ENCODE measurements at regions not wholly inside any gene's neighbourhood (a gene's known extent, or its start where the extent isn't known, plus 50 kb on each side); places are given as distances from the start of the nearest gene placed in this dataset.

DNA sequence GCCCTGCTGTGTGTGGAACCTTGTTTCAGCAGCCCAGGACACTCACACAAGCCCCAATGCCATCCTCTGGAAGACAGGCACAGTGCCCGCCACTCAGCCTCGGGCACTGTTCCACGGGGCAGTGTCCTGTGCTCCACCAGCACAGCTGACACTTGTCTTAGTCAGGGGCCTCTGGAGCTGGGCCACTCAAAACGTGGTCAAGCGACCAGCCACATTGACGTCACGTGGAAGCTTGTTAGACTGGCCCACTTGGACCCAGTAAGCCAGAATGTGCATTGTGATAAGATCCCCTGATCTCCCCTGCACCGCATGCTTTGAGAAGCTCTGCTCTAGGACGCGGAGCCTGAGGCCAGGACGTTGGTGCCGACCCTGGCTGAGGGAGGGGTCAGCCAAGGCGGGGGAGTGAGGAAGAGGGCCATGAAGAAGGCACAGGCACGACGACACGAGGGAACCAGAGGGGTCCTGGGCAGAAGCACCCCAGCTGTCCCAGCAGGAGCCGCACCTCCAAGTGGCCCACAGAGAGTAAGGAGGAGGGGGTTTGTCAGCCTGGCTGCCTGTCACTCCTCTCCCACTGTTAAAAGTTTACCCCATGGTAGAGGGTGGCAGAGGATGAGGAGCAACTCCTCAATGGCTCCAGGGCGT is 64.6 kb downstream of the LINC01488 start:
- no peak for DNase-seq

DNA sequence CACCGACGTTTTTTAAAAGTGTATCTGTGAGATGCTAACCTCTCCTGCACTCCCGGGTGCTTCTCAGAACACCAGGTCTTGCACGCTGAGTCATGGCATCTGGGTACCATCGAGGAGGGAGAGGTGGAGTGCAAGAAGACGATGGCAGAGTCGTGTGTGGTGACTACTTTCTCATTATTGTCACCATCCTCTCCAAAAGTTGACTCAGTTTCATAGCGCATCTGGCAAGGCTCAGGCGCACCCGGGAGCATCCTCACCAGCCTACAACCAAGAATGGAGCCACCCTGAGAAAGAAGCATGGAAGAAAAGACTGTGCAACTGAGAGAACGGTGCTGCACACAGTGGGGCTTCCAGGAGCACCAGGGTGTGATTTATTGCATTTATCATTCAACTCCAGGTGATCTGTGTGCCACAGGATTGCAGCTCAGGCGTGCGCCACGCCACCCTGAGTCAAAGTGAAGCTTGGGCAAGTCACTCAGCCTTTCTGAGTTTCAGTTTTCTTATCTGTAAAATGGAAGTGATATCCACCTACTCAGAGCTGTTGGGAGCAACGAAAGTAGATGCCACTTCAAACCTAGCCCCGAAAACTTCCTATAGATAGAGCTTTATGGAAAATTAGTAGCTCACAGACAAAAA is 65.4 kb downstream of the LINC01488 start:
- no peak for DNase-seq

DNA sequence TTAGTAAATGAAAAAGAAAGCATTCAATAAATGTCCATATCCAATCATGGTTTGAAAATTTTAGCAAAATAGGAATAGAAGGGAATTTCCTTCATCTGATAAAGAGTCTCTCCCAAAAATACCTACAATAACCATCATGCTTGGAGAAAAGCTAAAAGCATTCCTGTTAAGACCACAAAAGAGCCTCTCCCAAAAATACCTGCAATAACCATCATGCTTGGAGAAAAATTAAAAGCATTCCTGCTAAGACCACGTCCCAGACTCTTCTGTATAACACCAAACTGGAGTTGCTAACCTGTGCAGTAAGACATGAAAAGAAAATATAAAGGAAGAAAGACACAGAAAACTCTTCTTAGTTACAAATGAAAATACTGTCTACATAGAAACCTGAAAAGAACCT is 69.4 kb downstream of the LINC01488 start:
- no peak for DNase-seq

DNA sequence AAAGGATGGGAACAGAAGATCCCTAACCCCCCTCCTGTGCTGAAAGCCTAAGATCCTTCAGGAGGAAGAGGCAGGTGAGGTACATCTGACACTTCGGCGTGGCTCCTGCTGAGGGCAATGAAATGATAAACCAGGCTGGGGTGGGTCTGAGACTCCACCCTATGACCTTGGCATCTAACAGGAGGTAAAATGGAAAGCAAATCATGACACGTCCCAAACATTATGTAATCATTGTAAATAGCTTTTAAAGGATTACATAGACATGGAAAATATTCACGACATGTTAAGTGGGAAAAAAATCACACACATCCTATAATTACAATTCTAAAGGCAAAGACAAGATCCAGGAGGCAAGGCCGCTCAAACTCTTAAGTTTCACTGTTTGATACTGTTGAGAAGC is 70.5 kb downstream of the LINC01488 start:
- no peak for DNase-seq

DNA sequence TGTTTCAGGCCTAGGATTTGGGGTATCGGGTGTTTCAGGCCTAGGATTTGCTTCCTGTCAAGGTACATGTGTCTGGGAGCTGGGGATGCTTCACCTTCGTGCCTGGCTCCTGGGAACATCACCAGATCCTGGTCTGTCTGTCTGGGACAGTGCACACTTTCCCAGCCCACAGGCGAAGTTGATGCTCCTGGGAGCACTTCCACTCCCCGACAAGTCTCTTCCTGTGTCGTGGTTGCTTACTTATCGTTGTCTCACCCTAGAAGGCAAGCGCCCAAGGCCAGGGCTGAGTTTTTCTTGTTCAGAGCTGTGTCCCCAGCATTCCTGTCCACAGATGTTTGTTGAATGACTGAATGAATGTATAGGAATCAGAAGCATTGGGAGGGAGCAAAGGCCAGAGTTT is 71.5 kb downstream of the LINC01488 start:
- no peak for DNase-seq

DNA sequence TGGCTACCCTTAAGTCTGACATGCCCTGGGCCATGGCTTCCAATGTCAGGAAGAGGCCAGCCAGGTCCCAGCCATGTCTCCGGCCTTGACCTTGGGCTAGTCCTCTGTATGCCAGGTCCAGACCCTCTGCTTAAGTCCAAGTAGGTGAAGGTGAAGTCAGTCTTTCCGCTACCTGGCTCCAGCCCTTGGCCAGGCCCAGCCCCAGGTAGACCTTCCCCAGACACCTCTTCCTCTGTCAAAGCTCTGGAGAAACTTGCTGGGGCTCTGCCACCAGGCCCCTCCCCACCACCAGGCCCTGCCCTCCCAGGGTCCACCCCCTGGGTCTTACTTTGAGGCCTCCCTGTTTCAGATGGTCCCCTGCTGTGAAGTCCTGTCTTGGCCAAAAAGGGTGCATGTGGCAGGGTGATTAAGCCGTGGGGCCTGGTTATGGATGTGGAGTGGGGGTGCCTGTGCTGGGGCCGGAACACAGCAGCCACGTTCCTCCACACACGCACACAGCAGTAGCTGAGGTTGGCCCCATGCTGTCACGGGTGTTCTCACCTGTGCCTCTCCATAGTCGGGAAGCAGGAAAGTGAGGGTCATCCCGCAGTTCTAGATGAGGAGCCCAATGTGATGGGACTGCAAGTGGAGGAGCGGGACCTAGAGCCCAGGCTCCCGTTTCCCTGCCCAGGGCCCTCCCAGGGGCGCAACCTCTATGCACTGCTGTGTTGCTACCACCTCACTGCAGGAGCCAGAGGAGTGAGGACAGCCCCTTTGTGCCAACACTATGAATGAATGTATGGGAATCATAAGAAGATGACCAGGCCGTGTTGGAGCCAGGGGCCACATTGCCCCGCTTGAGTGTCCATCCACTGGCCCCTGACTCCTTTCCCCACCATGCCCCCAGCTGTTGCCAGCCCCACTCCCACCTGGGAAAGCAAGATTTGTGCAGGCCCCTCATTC is 72.2 kb downstream of the LINC01488 start:
- no peak for DNase-seq

DNA sequence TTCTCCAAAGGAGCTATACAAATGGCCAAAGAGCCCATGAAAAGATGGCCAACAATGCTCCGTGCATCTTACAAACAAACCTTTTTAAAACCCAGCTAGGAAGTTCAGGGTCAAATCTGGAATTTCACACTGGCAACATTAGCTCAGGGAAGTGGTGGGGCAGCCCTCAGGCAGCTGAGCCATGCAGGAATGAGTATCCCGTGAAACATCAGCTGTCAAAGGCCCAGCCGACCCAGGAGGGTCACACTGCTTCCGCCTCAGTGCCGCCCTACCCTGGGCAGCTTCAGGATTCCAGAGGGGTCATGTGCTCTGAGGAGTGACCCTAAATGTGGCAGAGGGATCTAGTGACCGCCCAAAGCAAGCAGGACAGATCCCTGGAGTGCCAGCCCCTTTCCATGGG is 73.4 kb downstream of the LINC01488 start:
- DNase-seq = no peak

DNA sequence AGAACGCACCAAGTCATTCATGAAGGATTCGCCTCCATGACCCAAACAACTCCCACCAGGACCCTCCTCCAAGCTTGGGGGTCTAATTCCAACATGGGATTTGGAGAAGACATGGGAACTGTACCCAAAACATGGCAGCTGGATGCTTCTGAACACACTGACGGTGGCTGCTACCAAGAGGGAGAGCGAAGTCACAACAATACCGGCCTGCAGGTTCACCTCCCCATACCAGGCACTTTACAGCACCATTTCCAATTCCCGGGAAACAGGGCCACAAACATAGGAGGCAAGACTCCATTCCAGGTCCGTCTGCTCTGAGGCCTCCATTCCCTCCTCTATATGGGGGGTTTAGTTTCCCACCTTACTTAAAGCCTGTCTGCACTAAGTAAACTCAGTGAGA is 75.8 kb downstream of the LINC01488 start:
- no peak for DNase-seq

DNA sequence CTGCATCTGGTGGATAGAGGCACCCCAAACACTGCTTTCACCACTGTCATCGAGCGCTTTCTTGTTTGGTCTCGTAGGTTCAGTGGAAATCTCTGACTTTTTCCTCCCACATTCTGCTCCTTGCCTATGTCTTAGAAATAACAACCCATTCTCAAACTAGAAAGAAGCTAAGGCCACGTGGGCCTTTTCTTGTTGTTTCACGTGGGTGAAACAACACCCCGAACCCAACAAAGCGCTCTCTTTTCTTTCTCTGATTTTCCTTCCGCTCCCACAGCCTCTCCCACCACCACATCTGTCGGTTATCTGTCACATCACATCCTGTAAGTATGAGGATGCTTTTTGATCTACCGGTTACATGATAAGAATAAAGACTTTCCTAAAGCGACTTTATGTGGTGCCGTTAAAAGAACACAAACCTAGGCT is 77.1 kb downstream of the LINC01488 start:
- no peak for DNase-seq

DNA sequence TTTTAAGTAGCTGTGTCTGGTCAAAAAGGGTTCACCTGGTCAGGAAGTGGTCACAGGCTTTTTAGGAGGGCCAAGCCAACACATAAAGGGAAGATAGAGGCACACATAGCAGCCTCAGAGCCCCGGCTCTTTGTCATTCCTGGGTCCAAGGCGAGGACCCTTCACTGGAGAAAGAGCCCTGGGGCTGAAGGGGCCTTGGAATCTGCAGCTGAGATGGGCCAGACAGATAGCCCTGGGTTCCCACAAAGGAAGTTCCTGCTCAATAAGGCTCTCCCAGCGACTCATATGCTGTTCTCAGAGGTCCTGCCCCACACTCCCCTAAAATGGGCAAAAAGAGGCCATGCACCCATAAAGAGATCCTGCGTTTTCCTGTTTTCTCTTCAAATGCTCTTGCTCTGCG is 77.7 kb downstream of the LINC01488 start:
- DNase-seq = no peak

DNA sequence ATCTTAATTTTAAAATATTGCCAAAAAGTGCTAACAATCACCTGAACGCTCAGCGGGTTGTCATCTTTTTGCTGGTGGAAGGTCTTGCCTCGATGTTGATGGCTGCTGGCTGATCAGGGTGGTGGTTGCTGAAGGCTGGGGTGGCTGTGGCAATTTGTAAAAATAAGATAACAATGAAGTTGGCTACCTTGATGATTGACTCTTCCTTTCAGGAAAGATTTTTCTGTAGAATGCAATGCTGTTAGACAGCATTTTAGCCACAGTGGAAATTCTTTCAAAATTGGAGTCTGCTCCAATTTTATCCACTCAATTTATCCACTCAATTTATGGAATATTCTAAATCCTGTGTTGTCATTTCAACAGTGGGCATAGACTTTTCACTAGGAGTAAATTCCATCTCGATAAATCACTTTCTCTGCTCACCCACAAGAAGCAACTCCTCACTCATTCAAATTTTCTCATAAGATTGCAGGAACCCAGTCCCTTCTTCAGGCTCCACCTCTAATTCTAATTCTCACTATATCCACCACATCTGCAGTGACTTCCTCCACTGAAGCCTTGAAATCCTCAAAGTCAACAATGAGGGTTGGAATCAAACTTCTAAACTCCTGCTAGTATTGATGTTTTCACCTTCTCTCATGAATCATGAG is 78.8 kb downstream of the LINC01488 start:
- no peak for DNase-seq

DNA sequence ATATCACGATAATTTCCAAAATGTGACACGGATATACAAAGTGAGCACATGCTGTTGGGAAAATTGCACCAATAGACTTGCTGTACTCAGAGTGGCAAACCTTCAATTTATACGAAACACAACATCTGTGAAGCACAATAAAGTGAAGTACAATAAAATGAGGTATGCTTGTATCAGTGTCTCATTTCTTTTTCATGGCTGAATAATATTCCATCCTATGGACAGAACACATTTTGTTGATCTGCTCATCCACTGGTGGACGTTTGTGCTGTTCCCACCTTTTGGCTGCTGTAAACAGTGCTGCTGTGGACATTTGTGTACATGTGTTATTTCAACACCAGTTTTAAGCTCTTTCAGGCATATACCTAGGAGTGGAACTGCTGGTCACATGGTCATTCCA is 78.7 kb upstream of the CCND1 start:
- DNase-seq = no peak

DNA sequence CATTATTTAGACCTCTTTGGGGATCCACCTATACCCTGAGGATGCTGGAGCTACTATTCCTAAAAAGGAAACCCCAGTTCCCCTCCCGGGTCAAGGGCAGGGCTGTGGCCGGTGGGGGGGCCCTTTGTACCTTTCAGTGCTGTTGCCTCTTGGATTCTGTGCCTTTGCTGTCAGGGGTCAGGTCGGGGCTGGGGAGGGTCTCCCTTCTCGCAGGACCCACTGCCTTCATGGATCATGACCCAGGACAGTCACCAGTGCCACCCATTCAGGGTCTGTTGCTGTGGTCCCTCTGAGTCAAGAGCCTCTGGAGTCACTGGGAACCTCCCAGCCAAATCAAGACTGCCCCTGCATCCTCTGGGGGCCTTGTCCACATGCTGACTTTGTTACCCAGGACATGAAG is 78.1 kb upstream of the CCND1 start:
- DNase-seq = no peak

DNA sequence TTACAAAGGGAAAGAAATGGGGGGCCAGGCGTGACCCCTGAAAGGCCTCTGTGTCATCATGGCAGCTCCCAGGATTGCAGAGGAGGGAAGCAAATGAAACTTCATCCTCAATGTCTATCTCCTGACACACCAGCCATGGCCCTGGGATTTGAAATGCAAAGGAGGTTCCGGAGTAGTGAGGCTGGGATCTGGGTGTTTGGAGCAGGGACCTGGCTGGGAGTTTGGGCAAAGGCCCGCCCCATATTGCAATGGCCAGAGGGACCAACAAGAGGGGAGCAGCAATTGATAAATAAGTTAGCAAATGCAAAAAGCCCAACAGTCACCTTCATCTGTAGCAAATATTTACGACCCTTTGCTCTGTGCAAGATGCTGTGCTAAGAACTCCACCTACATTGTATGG is 77.7 kb upstream of the CCND1 start:
- no peak for DNase-seq

DNA sequence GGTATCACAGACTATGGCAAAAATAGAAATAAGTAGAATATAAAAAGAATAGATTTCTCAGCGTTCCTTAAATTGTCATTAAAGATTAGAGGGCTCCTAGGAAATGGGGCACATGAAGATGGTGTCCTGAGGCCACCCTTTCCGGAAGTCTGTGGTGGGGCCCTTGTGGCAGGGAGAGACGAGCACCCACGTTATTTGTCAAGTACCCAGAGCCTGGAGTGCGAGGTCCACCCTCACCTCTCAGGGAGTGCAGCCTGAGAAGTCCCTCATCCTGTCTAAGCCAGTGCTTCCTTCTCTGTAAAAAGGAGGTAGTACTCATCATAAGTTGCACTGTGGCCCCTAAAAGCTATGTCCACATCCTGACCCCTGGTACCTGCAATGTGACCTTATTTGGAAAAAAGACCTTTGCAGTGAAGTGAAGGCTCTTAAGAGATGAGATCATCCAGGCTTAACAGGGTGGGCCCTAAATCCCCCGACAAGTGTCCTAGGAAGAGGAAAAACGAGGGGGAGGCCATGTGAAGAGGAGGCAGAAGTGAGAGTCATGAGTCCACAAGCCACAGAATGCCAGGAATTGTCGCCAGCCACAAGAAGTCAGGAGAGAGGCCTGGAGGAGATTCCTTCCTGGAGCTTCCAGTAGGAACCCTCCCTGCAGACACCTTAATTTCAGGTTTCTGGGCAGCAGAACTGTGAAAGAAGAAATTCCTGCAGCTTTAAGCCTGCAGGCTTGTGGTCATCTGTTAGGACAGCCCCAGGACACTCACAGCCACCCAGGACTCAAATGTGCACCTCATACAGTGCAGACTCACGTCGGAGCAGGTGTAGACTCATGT is 76.8 kb upstream of the CCND1 start:
- no peak for DNase-seq

DNA sequence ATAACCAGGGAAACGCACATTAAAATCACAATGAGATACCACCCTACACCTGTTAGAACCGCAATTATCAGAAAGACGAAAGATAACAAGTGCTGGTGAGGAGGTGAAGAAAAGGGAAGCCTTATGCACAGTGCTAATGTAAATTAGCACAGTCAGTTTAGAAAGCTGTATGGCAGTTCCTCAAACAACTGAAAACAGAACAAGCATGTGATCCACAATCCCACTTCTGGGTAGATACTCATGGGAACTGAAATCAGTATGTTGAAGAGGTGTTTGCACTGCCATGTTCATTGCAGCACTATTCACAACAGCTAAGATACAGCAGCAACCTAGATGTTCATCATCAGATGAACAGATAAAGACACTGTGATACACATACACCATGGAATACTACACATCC is 75.0 kb upstream of the CCND1 start:
- DNase-seq = no peak

DNA sequence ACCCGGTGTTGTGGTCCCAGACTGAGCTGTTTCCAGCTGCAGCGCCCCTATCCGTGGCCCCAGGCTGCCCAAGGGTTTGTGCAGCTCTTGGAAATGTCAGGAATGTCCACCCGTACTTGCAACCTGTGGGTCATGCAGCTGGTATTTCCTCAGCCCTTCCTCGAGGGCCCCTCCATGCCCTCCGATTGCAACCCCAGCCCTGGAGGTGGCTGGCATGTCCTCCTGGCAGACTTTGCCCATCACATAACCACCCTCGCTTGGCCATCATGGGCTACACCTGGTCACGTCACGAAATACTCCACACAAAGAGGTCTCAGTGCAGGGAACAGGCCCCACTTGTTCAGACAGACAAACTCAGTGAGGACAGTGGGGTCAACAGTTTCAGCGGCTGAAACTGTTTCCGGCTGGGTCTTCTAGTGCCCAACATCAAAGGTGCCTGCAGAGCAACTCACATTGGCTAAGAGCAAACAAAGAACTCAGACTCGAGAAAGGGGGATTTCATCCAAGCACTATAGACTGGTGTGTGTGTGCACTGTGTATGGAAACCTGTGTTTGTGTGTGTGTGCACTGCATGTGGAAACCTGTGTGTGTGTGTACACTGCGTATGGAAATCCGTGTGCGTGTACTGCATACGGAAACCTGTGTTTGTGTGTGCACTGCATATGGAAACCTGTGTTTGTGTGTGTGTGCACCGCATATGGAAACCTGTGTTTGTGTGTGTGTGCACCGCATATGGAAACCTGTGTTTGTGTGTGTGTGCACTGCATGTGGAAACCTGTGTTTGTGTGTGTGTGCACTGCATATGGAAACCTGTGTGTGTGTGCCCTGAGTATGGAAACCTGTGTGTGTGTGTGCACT is 72.8 kb upstream of the CCND1 start:
- no peak for DNase-seq

DNA sequence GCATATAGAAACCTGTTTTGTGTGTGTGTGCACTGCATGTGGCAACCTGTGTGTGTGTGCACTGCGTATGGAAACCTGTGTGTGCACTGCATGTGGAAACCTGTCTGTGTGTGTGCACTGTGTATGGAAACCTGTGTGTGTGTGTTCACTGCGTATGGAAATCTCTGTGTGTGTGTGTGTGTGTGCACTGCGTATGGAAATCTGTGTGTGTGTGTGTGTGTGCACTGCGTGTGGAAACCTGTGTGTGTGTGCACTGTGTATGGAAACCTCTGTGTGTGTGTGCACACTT is 72.2 kb upstream of the CCND1 start:
- no peak for DNase-seq

DNA sequence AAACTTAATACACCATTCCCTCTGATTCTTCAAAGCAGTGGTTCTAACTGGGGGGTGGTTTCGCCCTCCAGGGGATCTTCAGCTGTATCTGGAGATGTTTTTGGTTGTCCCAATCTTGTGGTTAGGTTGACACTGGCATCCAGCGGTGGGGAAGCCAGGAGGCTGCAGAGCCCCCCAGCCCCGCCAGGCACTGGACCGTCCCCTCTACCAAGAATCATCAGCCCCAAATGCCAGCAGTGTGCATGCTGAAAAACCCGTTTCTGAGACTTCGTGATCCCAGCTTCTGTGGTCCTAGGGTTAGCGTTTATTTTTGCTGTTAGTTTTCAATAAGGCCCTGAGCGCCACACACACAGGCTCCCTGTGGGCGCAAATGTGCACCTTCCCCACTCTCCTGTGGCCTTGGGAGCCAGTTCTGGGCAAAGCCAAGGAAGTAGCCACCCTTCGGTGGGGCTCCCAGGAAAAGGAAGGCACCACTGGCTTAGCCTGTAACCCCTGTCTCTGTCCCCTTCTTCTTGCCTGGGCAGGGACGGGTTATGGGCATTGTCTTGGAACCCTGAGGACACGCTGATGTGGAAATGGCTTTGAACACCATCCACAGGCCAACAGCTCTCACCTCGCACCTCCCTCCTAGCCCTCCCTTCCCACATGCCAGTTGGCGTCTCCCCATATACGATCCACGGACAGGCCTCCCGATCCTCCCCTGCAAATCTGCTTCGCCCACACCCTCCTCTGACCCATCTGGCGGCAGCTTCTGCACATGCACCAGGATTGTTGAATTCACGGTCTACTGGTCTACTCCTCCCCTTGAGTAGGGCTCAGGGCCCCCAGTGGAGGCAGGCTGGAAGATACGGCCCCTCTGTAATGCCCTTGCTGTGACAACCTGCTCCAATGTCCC is 71.4 kb upstream of the CCND1 start:
- no peak for DNase-seq

DNA sequence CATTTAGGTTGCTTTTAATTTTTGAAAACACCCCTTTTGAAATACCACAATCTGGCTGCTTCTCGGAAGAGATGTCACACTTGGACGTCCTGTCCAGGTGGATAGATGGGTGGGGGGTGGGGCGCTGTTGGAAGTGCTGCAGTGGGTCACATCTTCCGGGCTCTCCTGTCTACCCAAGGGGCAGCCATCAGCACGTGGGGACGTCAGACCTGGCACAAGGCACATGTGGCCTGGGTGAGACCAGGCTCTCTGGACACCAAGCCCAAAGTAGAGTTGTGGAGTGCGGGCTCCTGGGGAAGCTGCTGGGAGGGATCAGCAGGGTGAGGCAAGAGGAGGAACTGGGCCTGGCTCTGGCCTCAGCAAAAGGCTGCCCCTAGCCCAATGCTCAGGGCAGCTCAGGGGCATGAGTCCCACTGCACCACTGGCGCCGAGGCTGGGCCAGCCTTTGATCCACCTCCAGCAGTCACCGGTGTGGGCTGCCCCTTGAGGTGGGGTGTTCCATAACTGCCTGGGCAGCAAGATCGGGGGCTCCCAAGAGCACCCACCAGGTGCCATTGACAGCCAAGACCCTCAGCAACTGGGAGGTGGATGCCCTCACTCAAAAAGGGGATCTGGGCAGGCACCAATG is 68.6 kb upstream of the CCND1 start:
- no peak for DNase-seq
